Fibroblast of skin of left biceps (primary cell): ENCODE measurements at regions not wholly inside any gene's neighbourhood (a gene's known extent, or its start where the extent isn't known, plus 50 kb on each side); places are given as distances from the start of the nearest gene placed in this dataset.
"Not testable (repeated sequence)": the region's sequence is repeated elsewhere in the genome, so short reads cannot be mapped to it uniquely, and the experiment has no call there.

ENCODE experiments used
- DNase-seq, 2 experiments: peaks; one replicate each; pipeline ENCODE4 v3.0.0-alpha.2; 2013; ENCODE audit warnings: low read depth in 2 of 2

DNA sequence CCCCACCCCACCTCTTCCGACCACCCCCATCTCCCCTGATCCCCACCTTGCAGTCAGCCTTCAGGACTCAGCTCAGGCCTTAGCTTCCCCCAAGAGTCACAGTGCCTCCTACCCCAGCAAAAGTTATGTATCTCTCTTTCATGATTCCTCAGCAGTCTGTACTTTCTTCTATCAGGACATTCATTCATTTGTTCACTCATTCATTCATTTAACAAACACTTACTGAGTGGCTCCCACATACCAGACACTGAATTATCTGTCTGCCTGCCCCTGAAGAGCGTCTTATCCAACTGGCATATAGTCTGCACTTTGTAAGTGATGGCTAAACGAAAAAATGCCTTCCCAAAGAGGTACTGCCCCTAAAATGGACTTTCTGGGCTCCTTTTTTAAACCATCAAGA, 114.4 kb upstream of the SLC35F3 start:
- no peak for DNase-seq

DNA sequence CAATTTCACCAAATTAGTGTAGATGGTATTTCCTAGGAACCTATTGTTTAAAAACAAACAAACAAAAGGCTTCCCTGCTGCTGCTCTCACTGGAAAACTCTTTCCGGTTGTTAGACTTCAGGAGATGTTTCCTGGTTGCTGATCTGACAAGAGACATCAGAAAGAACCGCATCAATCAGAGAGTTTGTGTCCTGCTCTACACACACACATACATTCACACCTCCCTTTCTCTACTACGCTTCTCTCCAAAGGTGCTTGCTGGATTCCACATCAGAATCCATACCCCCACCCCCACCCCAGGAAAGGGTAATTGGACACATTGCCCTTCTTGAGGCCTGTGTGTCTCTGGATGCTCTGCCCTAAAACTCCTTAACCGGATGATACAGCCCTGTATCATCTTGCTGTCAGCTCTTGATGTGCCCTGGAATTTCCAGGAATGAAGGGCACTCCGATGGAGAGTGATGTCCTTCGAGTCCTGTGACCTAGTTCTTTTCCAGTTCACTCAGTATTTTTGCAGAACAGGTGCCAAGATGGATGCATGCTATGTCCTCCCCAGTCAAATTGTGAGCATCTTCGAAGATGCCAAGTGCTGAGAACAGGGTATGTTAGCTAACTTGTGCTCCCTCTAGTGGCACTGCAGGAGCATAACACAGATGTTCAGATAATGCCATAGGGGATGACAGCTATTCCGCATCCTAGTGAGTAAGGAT, 113.7 kb upstream of the SLC35F3 start:
- peak; percentile 15 to 28 for DNase-seq

DNA sequence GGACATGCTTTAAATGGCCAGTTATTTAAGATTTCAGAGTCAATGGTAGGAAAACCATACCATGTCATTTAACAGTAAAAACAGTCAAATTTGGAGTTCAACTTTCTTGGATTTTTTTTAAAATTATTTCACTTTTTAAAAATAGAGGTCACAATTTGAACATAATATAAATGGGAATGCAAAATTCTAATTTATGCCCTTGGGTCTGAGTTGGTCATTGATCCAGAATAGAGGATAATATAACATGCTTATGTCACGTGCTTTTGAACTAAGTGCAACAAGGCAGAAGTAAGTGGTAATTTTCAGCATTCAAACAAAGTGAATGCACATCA, 113.1 kb upstream of the SLC35F3 start:
- no peak for DNase-seq

DNA sequence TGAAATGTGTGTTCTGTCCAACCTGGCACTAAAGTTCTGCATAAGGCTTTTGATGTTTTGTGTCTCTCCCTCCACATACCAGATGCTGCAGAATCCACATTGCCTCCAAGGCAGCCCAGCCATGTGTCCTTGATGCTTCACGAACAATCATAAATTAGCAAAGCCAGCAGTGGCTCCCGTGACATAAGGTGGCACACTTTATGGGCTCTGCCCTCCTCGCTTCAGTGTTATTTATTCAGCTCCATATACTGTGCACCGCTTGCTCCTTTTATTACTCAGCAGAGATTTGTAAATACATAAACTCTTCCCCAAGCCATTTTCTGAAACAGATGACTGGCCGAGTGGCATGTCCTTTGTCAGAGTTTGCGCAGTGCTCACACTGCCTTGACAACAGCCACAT, 112.8 kb upstream of the SLC35F3 start:
- no peak for DNase-seq

DNA sequence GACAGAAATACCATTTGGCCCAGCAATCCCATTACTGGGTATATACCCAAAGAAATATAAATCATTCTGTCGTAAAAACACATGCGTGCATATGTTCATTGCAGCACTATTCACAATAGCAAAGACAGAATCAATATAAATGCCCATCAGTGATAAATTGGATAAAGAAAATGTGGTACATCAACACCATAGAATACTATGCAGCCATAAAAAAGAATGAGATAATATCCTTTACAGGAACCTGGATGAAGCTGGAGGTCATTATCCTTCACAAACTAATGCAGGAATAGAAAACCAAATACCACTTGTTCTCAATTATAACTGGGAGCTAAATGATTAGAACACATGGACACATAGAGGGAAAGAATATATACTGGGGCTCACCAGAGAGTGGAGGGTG, 109.6 kb upstream of the SLC35F3 start:
- no peak for DNase-seq

DNA sequence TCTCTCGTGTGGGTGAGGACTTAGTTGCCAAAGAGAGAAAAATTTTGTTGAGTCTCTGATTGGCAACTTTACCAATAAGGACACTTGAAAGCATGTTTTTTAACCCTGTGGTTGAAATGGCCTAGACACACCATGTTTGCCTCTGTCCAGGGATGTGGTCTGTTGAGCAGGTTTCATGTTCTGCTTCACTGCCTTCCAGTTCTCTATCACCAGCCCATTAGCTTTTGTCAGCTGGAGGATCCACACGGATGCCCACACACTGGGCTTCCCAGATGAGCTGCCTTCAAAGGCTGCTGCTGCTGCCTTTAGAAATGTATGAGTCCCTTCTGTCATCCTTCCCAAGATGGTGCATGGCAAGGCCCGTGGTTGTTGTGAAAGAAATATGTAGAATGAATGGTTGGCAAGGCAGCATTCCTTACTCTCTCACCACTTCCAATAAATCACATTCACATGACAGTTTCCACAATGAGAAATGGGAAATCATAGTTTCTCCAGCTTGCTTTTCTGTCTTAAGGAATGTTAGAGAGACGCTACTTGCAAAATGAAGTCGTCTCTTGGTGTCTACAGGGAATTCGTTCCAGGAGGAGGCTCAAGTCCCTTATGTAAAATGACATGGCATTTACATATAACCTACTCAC, 108.2 kb upstream of the SLC35F3 start:
- DNase-seq: no peak

DNA sequence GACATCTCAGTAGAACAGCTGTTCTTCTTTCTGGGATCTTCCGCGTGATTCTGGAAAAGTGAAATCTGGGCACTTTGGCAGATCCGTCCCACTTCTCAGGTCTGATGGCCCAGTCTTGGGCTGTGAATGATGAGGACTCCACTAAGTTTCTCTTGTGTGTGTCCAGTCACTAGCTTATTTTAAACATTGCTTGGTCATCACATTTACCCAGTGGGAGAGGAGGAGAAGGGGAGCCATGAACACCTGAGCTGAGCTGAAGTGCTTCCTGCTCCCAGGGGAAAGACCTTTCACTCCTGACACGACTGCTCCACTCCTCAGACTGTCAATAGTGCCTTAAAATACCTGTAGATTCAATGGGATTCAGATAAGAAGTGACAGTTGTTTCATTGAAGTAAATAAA, 101.9 kb upstream of the SLC35F3 start:
- no peak for DNase-seq

DNA sequence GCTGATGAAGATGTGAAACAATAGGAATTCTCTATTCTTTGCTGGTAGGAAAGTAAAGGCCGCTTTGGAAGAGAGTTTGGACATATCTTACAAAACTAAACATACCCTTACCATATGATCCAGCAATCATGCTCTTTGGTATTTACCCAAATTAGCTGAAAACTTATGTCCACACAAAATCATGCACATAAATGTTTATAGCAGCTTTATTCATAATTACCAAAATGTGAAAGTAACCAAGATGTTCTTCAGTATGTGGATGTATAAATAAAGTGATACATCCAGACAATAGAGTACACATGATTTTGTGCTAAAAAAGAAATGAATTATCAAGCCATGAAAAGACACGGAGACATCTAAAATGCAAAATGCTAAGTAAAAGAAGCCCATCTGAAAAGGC, 98.7 kb upstream of the SLC35F3 start:
- DNase-seq: no peak

DNA sequence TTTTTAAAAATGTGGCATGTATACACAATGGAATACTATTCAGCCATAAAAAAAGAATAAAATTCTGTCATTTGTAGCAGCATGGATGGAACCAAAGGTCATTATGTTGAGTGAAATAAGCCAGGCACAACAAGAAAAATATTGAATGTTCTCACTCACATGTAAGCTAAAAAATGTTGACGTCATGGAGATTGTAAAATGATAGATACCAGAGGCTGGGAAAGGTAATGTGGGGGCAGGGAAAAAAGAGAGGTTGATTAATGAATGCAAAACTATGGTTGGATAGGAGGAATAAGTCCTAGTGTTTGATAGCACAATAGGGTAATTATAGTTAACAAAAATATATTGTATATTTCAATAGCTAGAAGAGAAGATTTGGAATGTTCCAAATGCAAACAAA, 89.1 kb upstream of the SLC35F3 start:
- no peak for DNase-seq

DNA sequence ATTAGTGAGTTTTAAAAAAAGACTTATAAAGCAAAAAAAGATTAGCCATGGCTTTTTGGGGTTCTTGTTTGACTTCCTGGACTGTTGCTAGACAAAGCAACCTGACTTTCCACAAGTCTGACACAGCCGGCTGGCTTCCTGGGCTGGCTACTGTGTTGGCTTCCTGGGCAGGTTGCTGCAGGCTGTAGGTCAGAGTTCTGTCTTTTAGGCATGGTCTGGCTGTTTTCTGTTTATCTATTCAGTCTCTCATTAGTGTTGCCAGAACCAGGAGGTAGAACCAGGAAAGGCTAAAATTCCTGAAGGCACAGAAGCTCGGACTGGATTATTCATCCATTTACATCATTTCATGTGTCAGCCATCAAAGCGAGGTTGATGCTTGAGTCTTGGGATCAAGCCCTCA, 88.6 kb upstream of the SLC35F3 start:
- DNase-seq: no peak

DNA sequence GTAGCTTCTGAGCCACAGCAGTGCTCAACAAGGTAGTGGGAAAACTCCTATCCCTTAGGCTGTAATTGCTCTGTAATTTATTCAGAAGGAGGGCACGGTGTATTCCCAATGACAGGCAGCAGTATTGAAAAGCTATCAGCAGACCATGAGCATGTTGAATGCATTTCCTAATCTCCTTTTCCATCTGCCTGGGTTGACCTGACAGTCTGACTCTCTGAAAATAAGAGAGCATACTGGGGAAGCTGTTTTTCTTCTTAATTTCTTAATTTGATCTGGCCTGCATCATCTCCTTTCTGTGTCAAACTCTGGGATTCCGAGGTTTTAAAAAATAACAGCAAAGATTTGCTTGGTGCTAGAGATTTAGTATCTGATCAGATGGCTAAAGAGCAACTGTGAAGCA, 88.1 kb upstream of the SLC35F3 start:
- DNase-seq: no peak

DNA sequence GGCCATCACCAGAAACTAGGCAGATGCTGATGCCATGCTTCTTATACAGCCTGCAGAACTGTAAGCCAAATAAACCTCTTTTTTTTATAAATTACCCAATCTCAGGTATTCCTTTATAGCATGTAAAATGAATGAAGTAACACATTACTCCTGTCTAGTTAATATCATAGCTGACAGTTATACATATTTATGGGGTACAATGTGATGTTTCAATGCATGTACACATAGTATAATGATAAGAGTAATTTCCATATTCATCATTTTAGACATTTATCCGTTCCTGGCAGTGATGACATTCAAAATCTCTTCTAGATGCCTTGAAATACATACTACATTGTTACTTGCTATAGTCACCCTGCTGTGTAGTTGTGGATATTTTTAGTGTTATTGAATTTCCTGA, 85.4 kb upstream of the SLC35F3 start:
- no peak for DNase-seq

DNA sequence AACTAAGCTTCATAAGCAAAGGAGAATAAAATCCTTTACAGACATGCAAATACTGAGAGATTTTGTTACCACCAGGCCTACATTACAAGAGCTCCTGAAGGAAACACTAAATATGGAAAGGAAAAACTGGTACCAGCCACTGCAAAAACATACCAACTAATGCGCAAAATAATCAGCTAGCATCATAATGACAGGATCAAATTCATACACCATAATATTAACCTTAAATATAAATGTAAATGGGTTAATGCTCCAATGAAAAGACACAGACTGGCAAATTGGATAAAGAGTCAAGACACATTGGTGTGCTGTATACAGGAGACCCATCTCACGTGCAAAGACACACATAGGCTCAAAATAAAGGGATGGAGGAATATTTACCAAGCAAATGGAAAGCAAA, 80.3 kb upstream of the SLC35F3 start:
- DNase-seq: not testable (repeated sequence)

DNA sequence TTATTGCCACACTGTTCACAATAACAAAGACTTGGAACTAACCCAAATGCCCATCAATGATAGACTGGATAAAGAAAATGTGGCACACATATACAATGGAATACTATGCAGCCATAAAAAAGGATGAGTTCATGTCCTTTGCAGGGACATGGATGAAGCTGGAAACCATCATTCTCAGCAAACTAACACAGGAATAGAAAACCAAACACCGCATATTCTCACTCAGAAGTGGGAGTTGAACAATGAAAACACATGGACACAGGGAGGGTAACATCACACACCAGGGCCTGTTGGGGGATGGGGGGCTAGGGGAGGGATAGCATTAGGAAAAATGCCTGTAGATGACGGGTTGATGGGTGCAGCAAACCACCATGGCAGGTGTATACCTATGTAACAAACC, 76.5 kb upstream of the SLC35F3 start:
- not testable (repeated sequence) for DNase-seq

DNA sequence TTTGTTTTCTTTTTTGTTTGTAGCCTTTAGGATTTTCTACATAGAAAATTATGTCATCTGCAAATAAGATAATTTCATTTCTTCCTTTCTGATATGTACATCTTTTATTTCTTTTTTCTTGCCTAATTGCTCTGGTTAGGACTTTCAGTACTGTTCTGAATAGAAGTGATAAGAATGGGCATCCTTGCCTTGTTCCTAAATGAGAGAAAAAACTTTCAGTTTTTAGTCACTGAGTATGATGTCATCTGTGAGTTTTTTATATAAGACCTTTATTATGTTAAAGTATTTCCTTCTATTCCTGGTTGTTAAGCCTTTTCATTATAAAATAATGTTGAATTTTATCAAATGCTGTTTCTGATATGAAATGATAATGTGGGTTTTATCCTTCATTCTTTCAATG, 76.0 kb upstream of the SLC35F3 start:
- DNase-seq: no peak

DNA sequence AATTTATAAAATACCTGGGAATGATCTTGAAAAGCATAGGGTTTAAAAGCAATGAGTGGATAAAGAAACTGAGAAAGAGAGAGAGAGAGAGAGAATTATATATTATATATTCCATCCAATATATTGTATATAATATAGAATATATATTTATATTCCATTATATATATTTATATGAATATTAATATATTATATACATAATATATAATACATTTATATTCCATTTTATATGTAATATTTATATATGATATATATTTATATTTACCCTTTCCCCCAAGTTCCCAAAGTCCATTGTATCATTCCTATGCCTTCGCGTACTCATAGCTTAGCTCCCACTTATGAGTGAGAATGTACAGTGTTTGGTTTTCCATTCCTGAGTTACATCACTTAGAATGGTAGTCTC, 69.9 kb upstream of the SLC35F3 start:
- DNase-seq: no peak

DNA sequence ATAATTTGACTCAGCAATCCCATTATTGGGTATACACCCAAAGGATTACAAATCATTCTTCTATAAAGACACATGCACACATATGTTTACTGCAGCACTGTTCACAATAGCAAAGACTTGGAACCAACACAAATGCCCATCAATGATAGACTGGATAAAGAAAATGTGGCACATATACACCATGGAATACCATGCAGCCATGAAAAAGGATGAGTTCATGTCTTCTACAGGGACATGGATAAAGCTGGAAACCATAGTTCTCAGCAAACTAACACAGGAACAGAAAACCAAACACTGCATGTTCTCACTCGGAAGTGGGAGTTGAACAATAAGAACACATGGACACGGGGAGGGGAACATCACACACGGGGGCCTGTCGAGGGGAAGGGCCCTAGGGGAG, 66.3 kb upstream of the SLC35F3 start:
- not testable (repeated sequence) for DNase-seq

DNA sequence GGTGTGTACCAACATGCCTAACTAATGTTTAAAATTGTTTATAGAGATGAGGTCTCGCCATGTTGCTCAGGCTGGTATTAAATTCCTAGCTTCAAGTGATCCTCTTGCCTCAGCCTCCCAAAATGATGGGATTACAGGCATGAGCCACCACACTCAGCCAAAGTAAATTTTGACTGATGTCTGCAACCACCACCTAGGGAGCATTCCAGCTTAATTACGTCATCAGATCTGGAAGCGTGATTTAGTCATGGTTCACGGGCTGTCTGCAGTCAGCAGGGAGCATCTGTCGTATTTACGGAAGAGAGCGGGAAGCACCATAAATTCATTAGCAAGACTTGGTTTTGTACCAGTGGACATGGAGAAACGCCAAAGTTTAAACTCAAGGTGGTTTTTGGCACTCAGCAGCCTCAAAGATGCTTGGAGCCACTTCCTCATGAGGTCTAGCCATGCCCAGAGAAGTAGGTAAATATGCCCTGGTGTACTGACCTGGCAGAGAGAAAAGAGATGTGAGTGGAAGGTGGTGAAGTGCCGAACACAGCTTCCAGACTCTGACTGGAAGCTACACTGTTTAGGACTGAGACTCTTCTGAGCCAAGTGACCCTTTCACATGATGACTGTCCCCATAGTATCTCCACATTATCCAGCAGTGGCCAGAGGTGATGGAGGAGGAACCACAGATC, 60.8 kb upstream of the SLC35F3 start:
- DNase-seq: no peak

DNA sequence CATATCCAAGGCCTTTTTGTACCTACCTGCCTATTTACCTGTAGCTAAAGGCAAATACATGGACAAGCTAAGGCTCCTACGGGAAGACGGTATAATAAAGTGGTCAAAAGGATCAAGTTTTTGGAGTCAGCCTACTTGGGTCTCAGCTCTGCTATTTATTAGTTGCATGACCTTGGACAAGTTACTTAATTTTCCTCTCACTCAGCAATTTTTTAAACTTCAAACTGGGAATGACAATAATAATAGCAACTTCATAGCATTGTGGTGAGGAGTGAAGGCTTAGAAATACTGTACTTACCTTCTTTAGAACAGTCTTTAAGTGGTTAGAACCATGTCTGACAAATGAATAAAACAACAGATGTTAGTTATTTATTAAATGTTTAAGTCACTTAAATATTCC, 60.2 kb upstream of the SLC35F3 start:
- DNase-seq: no peak

DNA sequence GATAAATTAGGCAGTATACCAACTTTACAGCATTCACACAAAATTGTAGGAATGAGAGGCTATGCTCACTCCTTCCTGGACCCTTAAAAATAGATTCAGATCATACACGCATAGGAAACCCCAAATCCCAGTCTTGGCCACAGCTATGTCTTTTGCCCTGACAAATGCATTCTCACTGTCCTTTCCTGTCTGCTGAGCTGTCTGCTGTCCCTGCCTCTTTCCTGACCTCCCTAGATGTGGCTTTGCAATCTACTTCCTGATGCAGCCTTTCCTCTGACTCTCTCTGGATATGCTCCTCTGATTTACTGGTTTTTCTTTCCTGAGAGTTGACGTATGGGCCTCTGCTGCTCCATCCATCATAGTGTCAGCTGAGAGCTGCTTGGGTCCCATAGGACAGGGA, 59.8 kb upstream of the SLC35F3 start:
- DNase-seq: no peak
